HG02981 (cell line): ENCODE measurements at regions not wholly inside any gene's neighbourhood (a gene's known extent, or its start where the extent isn't known, plus 50 kb on each side); places are given as distances from the start of the nearest gene placed in this dataset.
"Not testable (repeated sequence)": the region's sequence is repeated elsewhere in the genome, so short reads cannot be mapped to it uniquely, and the experiment has no call there.

Experiments
- ATAC-seq: cut with Tn5 transposase; IDR thresholded peaks from one replicate; pipeline ENCODE4 v1.9.1; 2021; ENCODE audit warnings: mild to moderate bottlenecking, moderate library complexity; ENCODE audit not compliant: unreplicated experiment

DNA sequence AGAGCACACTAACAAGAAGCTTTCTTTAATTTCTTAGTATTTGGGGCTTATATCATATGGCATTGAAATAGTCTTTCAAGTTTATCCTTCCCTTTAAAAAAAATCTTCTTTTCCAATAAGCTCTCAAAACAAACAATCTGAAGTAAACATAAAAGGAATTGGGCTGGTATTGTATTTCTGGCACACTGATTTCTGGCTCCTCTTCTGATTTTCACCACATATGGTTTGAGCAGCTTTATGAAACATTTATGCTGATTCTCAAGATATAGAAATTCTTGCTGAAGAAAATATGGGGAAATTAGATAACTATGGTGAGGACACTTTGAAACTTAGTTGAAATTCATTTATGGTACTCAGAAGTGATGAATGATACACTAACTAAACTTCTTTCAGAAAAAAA is 467.2 kb downstream of the TFAP2B start:
- no peak for ATAC-seq

DNA sequence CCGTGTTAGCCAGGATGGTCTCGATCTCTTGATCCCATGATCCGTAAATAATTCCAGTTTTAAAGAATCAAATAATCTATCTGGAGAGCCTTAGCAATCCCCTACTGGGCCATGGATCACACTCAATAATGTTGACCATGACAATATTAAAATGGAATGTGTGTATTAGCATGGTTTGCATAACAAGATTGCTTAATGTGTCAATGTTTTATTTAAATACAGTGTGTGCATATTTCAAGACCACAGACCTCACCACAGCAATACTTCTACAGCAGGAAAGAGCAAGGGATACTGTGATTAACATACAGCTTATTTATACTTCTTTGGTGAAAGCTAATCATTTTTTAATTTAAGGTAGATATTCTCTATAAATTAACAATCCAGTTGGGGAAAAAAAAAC is 470.4 kb downstream of the TFAP2B start:
- no peak for ATAC-seq

DNA sequence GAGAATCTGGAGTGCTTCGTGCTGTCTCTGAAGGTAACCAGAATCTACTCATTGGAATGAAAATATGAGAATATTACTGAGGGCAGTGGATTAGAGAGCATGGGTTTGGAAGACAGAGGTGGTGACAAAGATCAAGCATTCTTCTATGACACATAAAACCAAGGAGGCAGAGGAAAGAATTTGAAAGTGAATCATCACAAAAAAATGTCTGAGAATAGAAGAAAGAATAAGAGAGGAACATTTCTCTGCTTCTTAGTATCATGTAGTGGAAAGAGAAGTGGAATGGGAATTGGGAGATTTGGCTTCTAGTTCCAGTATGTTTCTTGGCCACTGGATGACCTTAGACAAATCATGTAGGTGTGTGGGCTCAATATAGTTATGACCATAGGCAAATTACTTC is 474.0 kb downstream of the TFAP2B start:
- no peak for ATAC-seq

DNA sequence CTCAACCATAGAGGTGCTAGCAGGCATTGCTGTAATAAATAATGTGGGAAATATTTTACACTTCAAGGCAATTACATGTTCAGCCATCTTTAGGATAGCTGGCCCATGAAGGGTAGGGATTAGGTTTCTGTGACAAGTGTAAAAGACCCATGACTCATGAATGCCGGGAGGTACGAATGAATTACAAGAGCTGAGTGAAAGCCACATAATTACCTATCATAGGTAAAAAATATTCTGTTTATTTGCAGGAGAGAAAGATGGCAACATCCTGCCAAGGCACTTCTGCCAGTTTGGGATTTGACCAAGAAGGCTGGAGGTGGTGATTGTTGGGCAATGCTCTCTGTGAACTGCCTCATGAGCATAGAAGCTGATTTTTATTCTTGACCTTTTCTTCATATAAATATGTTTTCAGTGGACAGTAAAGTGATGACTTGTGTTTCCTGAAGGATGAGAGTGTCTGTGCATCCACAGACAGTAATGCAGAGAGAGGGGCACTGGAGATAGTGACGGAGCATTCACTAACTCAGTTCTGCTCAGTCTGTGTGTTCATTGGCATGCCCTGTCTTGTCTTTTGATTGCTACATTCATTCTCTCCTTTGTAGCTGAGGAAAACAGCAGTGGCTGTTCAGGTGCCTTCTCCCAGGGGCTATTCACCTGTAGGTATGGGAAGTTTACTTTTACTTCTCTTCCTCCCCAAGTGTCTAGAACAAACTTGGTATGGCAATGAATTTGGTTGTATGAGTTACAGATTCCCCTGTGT is 481.1 kb downstream of the TFAP2B start:
- ATAC-seq: no peak

DNA sequence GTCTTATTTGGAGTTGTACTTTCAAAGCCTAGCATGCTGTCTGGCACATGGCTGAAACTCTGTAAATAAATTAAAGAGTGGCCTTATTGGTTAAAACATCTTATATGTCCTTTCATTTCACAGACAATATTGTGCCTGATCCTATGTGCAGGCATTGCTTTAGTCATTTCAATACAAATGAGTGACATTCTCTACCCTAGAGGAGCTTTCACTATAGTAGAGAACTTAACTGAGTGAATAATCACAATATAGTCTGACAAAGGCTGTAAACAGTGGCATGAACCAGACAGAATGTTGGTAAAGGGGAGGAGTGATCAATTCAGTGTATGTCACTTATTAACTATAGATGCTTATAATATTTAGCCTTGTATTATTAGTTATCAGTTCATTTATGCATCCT is 481.8 kb downstream of the TFAP2B start:
- peak; percentile 43 for ATAC-seq

DNA sequence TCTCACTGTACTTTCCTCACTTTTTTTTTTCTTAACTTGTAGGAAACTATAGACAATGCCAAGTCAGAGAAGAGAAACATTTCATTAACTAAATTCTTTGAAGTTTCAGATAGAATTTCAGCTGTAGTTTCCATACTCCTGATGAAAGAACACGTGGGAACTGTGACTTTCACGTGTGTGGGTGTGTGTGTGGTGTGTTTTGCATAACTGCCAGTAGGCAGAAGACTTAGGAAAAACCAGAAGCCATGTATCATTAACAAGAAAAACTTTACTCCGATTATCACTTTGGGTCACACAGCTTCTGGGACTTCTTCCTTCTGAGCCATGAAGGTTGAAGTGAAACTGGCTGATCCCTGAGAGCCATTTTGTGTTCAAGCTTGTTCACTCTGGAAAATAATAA is 483.3 kb downstream of the TFAP2B start:
- peak; percentile 44 for ATAC-seq

DNA sequence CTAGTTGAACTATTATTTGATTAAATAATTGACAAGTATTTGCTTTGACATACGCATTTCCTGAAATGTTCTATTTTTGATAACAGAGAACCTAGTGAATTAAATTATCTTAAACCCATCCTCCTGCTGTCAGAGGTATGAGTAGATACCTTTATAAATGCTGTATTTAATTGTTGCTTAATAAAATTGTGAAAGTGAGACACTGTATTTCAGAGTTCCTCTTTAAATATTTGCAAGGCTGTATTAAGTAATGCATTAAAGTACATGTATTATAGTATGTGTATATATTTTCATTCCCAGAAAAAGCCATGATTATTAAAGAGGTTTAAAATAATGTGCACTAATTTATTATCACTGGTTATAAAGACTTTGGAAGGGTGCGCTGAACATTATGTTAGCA is 483.8 kb downstream of the TFAP2B start:
- no peak for ATAC-seq

DNA sequence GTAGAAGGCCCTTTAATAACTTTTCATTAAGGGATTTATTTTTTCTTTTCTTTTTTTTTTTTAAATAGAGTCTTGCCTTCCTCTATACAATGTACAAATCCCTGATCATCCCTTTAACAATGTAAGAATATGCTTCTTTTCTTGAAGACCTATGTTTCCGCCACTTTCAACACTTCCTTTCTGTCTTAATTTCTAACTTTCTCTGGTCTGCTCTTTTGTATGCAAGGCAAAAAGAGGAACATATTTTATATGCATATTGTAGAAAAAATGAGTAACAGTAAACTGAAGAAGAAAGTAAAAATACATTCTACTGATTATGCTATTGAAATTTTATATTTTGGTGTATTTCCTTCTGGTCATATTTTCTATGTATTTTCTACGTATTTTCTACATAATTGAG is 484.7 kb downstream of the TFAP2B start:
- no peak for ATAC-seq

DNA sequence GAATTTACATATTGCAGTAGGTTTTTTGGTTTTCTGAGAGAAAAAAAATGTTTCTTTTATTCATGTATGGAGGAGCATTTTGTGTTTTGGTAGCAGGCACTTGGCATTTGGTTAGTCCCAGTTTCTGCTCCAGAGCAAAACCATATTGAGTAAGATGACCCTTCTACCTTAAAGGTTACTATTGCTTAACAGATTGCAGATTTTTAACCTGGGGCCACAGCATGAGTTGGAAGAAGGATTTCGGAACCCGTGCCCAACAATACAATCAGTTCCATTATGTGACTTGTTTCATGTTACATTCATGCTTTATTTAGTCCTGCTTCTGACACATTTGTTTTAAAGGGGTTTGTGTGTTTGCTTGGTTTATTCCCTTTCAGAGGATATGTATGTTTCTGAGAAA is 496.3 kb downstream of the TFAP2B start:
- ATAC-seq: no peak

DNA sequence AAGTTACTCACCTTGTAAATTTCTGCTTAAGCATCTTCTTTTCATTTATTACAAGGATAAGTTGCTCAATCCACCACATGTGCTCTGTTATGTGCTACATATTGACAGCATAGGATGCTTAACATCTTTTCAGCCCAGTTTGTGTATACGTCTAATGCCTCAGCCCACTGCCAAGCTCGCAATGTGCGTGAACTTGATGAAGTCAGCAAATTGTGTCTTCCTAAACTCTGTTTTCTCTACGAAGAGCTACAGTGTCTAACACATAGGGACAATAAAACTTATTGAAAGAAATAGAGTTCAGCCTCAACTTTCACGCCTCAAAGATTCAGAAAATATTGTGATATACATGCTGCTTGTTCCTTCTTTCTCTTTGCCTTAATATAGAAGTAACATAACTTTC is 500.0 kb downstream of the TFAP2B start:
- no peak for ATAC-seq

DNA sequence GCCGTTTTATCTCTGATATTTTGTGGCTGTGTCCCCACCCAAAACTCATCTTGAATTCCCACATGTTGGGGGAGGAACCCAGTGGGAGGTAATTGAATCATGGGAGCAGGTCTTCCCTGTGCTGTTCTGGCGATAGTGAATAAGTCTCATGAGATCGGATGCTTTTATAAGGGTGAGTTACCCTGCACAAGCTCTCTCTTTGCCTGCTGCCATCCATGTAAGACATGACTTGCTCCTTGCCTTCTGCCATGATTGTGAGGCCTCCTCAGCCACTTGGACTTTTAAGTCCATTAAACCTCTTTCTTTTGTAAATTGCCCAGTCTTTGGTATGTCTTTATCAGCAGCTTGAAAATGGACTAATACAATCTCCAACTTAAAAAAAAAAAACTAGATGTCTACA is 502.8 kb downstream of the TFAP2B start:
- ATAC-seq: not testable (repeated sequence)

DNA sequence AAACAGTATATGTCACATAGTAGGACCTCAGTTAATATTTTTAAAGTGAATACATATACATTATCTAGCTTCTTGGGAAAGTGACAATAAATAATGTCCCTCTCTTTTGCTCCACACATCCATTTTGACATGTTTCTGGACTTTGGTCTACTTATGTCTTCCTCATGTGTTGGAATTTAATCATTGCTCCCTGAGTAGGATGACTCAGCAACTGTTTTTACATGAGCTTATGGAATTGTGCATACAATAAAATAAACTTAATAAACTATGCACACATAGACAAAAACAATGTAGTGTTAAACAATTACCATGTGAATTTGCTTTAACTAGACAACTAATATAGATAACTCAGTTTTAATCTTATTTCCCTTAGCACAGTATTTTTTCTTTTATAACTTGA is 503.8 kb downstream of the TFAP2B start:
- no peak for ATAC-seq

DNA sequence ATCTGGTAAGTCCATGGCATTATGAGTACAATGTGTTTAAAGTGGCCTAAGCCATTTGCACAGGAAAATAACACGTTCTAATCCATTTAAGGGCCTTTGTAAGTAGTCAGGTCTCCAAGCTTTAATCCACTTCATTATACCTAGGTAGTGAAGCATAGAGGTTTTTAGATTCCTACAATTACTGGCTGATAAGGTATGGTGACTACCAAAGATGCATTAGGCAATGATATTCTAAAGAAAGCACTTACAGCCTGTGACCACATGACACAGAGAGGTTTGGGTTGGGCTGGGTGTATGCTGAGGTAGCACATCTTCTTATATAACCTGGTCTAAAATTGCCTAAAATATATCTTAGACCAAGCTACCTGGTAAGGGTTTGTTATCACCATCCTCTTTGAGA is 504.4 kb downstream of the TFAP2B start:
- ATAC-seq: no peak

DNA sequence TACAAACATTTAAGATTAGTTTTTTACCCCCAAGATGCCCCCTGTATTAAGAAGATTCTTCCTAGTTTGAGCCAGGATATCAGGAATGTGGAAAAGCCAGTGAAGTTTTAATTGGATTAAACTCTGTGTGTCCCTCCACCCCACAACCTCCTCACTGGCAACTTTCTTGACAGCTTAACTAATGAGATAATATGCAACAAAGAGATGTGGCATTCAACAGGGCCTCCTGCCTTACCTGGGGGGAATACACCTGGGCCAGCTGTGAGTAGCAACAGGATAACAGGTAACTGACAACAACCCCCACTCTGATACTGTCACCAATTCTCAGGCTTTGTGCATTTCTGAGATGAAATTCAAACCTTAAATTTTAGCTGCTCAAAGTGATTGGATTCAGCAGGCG is 512.3 kb downstream of the TFAP2B start:
- no peak for ATAC-seq

DNA sequence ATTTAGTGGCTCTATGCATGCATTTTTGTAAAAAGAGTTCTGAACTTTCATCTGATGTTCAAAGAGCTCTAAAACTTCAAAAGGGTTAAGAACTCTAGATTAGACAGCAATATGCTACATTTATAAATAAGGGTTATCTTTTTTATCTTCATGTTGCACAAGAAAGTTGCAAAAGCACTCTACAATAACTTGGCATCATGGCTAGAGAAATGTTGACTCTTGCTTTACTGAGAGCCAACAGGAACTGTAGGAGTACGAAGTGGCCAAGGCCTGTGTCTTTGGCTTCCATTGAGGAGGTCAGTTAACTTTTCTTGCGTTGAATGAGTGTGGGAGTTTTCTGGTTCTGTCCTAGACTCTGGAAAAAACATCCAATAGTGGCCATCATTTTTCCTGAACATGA is 516.9 kb downstream of the TFAP2B start:
- ATAC-seq: no peak

DNA sequence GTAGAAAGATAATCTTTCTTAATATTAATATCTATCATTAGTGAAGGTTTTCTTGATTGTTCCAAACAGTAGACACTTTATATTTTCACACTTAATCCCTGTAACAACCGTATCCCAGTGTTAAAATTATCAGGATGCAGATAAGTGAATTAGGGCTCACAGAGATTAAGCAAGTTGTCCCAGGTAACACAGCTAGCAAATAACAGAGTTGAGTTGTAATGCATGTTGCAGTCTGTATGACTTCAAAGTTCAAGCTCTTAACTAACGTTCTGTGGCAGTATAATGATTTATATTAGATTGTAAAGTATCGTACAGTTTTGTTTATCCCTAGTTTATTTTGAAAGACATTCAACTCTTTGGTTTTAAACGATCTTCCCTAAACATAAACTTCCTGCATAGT is 517.5 kb downstream of the TFAP2B start:
- no peak for ATAC-seq

DNA sequence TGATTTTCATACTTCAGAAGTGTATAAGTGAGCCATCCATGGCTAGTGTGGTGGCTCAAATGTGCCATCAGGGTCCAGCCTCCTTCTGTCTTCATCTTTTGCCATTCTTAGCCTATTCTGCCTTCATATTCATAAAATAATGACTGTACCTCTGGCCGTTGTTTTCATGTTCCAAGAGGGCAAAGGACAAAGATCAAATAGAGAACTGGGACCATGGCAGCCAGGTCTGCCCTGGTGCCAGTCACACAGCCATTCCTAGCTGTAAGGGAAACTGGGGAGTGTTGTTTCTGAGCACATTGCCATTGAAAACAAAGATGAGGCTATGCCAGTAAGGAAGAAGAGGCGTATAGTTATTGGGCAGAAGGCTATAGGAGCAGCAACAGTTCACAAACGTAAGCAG is 518.6 kb downstream of the TFAP2B start:
- no peak for ATAC-seq

DNA sequence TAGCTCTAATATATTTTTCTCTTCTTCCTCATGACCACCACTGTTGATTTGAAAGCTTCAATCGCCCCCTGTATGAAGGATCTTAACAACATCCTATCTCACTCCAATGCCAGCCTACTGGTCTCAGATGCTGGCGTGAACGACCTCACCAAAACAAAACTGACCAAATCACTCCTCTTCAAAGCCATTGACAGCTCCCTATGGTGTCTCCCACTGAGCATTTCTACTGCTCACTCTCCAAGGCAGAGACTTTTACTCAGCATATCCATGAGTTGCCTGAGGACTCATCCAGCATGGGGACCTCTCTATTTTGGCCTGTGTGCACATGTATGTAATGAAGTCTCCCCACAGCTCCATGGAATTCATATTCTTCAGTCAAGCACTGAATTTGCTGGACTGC is 520.4 kb downstream of the TFAP2B start:
- no peak for ATAC-seq

DNA sequence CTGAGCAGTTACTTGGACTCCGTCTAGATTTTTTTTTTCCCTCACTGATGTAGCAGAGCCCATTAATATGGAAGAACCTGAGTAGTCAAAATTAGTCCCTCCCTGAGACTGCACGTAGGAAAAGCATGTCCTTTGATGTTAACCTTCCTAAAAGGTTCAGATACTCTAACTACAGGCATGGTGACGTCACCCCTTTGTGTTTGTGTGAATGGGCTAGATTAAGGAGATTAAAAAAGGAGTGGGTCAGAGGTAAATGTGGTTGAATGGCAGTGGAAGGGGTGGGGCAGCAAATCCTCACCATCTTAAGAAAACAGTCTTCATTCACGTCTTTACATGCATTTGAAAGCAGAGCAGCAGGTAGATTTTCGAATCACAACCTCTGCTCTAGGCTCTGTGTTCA is 521.1 kb downstream of the TFAP2B start:
- ATAC-seq: no peak

DNA sequence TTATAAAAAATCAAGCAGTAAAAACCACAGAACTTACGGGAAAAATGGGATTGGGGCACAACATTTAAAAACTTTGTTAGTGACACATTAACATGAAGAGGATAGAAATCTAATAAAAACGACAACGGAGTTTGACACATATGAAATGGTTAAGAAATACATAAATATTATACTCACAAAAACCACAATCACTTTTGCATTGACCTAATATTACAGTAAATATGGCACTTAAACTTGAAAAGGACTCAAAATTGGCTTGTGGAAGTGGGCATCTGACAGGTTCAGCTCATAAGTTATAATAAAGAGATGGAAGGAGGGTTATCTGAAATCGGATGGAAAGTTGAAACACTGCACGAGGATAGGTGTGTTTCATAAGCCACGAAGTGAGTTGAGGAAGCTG is 523.7 kb downstream of the TFAP2B start:
- no peak for ATAC-seq

DNA sequence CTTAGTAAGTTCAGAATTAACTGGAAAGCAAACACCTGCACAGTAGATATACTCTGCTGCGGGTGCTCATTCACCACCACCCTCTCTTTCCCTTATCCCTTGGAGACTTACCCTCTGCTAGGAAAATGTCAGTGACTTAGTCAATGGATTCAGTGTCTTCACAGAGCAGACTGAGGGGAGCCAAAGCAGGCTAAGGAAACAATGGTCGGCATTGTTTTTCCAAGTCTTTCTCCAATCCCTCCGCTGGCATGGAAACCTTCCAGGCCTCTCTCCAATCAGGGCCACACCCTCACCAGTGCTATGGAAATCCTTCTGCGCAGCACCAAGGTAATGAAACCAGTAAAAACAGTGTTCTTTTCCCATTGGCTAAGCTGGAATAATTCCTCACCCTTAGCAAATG is 531.2 kb downstream of the TFAP2B start:
- ATAC-seq: no peak

DNA sequence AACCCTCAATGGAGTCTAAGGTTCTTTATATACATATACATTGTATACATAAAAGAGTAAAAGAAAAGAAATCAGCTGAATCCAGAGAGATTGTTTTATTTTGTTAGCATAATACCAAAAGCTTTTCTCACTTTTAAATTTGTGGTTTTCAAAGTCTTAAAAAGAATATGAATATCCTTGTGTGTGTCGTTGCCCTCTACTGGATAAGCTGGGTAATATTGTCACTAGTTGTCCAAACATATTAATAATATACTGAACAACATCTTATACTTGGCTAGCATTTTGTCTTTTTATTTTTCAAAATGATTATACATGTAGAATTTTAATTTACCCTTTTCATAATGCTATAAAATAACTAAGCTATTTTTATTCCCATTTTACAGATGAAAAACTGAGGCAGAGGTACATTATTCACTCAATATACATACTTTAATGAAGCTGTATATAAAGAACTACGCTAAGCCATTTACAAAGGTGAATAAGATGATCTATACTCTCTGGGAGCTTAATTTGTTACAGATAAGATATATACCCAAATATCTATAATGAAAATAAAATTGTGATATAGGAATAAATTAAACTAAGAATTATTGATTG is 531.7 kb downstream of the TFAP2B start:
- no peak for ATAC-seq

DNA sequence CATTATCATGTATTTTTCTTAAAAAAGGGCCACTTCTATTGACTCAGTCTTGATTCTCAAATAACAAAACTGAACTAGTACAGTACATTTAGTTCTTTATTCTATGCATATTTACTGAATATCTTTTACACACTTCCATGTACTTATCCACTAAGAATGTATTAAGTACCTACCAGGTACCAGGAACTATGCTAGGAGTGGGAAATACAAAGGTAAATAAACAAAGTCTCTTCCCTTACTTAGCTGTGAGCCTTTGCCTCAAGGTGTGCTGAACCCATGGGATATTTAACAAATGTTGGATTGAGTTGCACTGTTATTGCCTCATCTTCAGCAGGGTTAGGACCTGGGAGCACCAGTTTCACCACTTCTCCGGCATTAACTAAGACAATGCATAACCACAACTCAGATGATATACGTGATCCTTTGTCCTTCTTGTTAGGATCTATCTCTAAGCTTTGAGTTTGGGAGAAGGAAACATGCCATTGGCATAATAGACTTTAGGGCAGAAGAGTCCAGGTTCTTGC is 533.9 kb downstream of the TFAP2B start:
- ATAC-seq: no peak
